BJ (cell line): ENCODE measurements at regions not wholly inside any gene's neighbourhood (a gene's known extent, or its start where the extent isn't known, plus 50 kb on each side); places are given as distances from the start of the nearest gene placed in this dataset.

Experiments used
- CTCF ChIA-PET: fragments of 350-600 bp; formaldehyde crosslinking; extraction: SDS; loops from one replicate; lab custom pipeline; 2021; ENCODE audit warnings: antibody characterized with exemption, inconsistent platforms; lab: Yijun Ruan, JAX
- POLR2A ChIA-PET: fragments of 300-600 bp; sonication (Branson Sonifier 250); formaldehyde crosslinking; extraction: SDS; loops from one replicate; lab custom pipeline; 2021; ENCODE audit warnings: antibody characterized with exemption; lab: Charles Lee
- DNase-seq: peaks from one replicate; pipeline ENCODE4 v3.0.0-alpha.2; 2011; ENCODE audit warnings: low read depth
- H3K27me3 ChIP-seq: 2 replicates; pipeline ENCODE4 v1.6.0; 2011; ENCODE audit warnings: low read length; ENCODE audit not compliant: control insufficient read depth, insufficient read depth
- H3K36me3 ChIP-seq: 2 replicates; pipeline ENCODE4 v1.5.1; 2011; ENCODE audit warnings: low read length; ENCODE audit not compliant: control insufficient read depth, insufficient read depth
- H3K4me3 ChIP-seq: 2 replicates; pipeline ENCODE4 v1.5.1; 2011; ENCODE audit warnings: low read depth, mild to moderate bottlenecking, control low read depth, low read length
- CTCF ChIP-seq: IDR thresholded peaks from 2 replicates; pipeline ENCODE4 v1.5.1; 2011; ENCODE audit warnings: low read depth, mild to moderate bottlenecking, control low read depth, inconsistent platforms, low read length, moderate library complexity; ENCODE audit not compliant: insufficient read depth

GRCh38 chr22:22038178-22038880, 55.7 kb upstream of the TOP3B start:
- DNase-seq: no peak

GRCh38 chr22:22037740-22038139, 55.2 kb upstream of the TOP3B start:
- Histone ChIP-seq H3K4me3 (no peak overlapping the region), H3K27me3 (peaks cover 2% of the 10 kb centered on the region), H3K36me3 (no peaks in the 10 kb centered on the region)
- no peak for DNase-seq
- POLR2A ChIA-PET: no interaction called here
- CTCF ChIA-PET: no interaction called here
- no peak for TF ChIP-seq CTCF

More at GRCh38 chr22:22038178-22038880, 55.7 kb upstream of the TOP3B start:
- ChIA-PET CTCF (no interaction called here), POLR2A (no interaction called here)
- no peak overlapping the region for H3K4me3 ChIP-seq
- H3K27me3 ChIP-seq: peaks cover 4% of the 10 kb centered on the region
- no peaks in the 10 kb centered on the region for H3K36me3 ChIP-seq
- no peak for TF ChIP-seq CTCF

GRCh38 chr22:22037229-22037628, 54.6 kb upstream of the TOP3B start:
- ChIA-PET POLR2A (no interaction called here), CTCF (no interaction called here)
- Histone ChIP-seq H3K4me3 (no peak overlapping the region), H3K36me3 (no peaks in the 10 kb centered on the region), H3K27me3 (peaks cover 2% of the 10 kb centered on the region)
- no peak for TF ChIP-seq CTCF
- DNase-seq: no peak

- Histone ChIP-seq H3K36me3 (no peaks in the 10 kb centered on the region), H3K27me3 (peaks cover 2% of the 10 kb centered on the region), H3K4me3 (no peak overlapping the region)
- CTCF ChIA-PET: interaction anchor here (0.6 kb wide), 1 partner anchor 10 kb away, joined by 3 read pairs; no protein-coding TSS in a partner anchor
- POLR2A ChIA-PET: no interaction called here
- no peak for DNase-seq
- no peak for TF ChIP-seq CTCF
Measured at GRCh38 chr22:22036588-22036987, 54.0 kb upstream of the TOP3B start.

GRCh38 chr22:22035771-22036314, 53.3 kb upstream of the TOP3B start:
- TF ChIP-seq CTCF: no peak
- CTCF ChIA-PET: interaction anchor here (0.6 kb wide), 1 partner anchor 9 kb away, joined by 3 read pairs; no protein-coding TSS in a partner anchor
- no peak for DNase-seq
- Histone ChIP-seq H3K27me3 (peaks cover 2% of the 10 kb centered on the region), H3K4me3 (no peak overlapping the region), H3K36me3 (no peaks in the 10 kb centered on the region)
- POLR2A ChIA-PET: no interaction called here
